ENCODE measurements at regions not wholly inside any gene's neighbourhood (a gene's known extent, or its start where the extent isn't known, plus 50 kb on each side); places are given as distances from the start of the nearest gene placed in this dataset.

DNA sequence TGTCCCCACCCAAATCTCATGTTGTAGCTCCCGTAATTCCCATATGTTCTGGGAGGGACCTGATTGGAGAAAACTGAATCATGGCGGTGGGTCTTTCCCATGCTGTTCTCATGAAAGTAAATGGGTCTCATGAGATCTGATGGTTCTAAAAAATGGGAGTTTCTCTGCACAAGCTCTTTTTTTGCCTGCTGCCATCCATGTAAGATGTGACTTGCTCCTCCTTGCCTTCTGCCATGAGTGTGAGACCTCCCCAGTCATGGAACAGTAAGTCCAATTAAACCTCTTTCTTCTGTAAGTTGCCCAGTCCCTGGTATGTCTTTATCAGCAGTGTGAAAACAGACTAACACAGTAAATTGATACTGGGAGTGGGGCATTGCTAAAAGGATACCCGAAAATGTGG, 1218.4 kb upstream of the CITED2 start:
- no peak for DNase-seq (ENCODE audit: low read depth in 4 of 4, low spot score in 3 of 4)

DNA sequence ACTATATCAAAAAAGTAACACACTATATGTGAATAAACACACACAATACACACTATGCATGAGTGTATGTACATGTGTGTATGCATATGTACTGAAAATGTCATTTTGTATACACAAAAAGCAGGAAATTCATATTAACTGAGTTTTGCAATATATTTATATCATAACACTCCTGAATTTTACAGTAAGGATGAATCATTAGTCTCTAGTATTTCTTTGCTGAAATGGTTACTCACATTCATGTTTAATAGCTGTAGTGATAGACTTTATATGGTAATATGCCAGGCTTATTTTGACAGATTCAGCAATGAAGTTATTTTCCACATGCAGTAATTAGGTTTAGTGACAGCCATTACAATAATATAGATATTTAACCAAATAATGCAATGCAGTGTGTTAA, 1216.2 kb upstream of the CITED2 start:
- no peak for DNase-seq (ENCODE audit: low read depth in 4 of 4, low spot score in 3 of 4)

DNA sequence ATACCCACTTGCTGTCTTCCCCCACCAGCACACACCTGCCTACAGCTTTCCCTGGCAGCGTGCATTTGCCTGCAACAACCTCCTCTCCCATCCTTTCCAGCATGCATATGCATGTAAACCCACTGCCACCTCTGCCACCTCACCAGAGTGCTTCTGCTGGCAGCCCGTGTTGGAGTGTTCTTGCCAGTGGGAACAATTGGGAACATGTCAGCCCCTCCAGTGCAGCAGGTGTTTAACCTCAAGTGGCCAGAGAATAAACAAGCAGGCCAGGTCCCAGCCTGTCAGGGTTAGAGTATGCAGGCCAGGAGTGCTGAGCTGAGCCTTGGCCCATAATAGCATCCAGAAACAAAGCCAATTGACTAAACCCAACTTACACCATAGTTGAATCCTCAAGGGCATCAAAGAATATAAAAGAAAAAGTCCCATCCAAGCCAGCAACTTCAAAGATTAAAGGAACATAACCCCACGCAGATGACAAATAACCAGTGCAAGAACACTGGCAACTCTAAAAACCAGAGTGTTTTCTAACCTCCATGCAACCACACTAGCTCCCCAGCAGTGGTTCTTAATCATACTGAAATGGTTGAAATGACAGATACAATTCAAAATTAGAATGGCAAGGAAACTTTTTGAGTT, 1212.1 kb upstream of the CITED2 start:
- DNase-seq (ENCODE audit: low read depth in 4 of 4, low spot score in 3 of 4): no peak

DNA sequence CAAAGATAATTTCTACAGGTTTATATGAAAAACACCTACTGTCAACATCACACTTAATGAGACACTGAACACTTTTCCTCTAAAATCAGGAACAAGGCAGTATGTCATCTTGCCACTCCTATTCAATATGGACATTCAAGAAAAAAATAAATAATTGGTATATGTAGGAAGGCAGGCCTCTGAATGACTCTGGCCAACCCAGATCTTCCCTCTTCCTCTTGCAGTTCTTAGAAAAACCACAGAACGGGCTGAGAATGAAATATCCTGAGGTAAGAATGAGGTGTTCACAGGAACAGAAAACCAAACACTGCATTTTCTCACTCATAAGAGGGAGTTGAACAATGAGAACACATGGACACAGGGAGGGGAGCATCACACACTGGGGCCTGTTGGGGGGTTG, 1207.2 kb upstream of the CITED2 start:
- no peak for DNase-seq (ENCODE audit: low read depth in 4 of 4, low spot score in 3 of 4)

DNA sequence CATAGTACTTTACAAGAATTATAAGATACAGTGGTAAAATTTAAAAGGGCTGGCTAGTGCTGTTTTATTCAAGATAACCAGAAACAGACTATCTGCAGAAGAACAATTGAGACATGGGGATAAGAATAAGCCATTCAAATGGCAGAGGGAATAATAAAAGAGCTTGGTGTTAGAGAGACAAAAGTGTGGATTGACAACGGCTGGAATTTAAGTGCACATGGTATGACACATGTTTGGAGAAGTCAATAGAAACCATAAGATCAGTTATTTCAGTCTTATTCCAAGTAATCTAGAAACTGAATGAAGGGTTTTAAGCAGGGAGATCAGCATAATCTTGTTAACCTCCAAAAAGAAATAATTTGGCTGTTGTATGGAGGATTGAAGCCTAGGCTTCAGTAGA, 1205.5 kb upstream of the CITED2 start:
- no peak for DNase-seq (ENCODE audit: low read depth in 4 of 4, low spot score in 3 of 4)

DNA sequence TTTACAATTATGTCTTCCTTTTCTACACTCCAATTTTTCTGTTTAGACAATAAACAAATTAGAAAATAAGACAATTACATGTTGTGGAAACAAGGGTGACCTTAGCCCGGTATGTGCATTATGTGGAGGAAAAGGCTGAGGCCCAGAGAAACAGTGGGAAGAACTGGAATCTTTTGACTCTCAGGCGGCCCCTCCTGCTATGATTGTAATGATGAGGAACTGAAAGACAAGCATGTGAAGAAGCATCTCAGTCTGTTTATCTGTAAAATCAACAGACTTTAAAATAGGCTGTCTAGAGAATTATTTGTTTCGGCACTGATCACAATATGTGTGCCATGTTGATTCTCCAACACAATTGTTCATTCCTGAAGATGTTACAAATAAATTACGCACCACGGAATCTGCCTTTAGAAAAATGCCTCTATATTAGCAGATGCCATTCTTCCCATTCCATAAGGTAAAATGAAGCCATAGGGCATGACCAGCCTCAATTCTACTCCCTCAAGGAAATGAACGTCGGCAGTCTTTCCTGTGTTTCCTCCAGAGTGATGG, 1201.6 kb upstream of the CITED2 start:
- DNase-seq (ENCODE audit: low read depth in 4 of 4, low spot score in 3 of 4): no peak

DNA sequence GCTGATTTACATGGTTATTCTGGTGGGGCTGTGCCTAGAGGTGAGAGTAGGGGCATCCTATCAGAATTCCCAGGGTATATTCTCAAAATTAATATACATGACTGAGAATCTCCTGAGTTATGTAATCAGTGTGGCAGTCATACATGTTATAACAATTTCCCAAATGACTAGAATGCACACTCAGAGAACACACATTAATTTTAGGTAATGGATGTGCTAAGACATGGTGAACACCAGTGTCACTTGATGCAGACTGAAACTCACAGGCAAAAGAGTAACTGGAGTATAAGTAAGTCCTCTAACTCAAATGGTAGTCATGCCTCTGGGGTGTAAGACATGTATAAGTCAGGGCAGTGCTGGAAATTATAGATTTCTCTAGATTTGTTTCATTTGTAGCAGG, 1198.4 kb upstream of the CITED2 start:
- DNase-seq (ENCODE audit: low read depth in 4 of 4, low spot score in 3 of 4): no peak

DNA sequence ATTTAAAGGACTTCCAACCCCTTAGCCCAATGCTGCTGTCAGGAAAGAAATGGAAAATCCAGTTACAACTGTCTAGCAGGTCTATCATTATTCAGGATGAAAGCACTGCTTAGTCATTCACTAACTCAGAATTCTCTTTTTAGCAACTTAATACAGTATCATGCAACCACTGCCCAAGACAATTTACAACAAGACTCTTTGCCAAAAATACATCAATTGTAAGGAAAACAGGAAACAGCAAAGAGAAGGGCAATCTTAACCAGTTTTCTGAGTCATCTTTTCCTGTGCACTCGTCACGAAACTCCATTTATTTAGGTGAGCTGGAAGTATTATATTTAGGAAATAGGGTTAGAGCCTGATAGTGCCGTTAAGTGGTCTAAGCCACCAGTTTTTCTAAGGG, 1197.7 kb upstream of the CITED2 start:
- no peak for DNase-seq (ENCODE audit: low read depth in 4 of 4, low spot score in 3 of 4)

DNA sequence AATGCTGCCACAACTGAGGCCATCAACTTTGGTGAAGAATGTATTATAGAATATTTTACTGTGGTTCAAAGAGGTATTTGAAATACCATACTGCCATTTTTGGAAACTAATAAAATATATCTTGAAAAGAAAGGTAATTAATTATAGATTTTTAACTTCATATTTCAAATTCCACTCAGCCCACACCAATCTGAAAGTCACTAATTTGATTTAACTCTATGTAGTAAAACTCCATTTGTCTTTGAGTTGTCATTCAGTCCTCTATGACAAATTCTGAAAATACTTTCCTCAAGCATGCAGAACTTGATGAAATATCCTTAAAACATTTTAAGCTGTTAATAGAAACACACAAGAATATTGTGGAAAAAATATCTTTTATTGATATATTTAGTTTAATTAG, 1196.7 kb upstream of the CITED2 start:
- DNase-seq (ENCODE audit: low read depth in 4 of 4, low spot score in 3 of 4): no peak

DNA sequence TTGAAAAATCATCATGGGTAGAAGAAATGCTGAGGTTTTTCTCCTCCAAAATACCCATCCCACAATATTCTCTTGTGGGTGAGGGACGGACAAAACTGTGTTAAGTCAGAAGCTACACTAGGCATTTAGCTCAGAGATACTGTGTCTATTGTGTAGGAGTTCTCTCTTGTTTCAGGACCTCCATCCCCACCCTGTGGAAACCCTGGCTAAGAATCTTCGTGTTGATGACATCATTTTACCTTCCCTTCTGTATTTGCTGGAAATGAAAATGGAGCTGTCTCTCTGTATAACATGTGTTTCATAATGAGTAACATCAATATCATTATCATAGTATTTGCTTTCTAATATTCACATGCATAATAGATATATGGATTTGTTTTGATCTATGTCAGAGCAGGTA, 1193.0 kb upstream of the CITED2 start:
- no peak for DNase-seq (ENCODE audit: low read depth in 4 of 4, low spot score in 3 of 4)

DNA sequence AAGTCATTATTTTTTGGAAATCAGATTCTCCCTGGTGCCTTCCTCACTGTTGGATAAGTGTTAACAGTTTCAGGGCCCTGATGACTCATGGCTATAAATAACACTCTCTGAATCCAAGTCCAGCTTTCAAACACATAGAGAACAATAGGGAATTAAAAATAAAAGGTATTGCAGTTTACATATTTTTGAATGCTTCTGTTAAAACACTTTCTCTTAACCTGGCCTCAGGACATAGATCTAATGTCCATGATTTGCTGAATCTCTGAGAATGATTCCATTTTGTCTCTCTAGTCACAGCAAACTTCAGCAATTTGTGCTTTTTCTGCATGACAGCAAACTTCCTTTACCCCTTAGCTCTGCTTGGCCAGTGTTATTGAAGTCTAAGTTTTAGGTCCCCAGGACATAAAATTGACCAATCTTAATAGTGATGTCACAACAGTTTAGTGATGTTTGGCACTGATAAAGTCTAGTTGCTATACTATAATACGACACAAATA, 1192.4 kb upstream of the CITED2 start:
- no peak for DNase-seq (ENCODE audit: low read depth in 4 of 4, low spot score in 3 of 4)

DNA sequence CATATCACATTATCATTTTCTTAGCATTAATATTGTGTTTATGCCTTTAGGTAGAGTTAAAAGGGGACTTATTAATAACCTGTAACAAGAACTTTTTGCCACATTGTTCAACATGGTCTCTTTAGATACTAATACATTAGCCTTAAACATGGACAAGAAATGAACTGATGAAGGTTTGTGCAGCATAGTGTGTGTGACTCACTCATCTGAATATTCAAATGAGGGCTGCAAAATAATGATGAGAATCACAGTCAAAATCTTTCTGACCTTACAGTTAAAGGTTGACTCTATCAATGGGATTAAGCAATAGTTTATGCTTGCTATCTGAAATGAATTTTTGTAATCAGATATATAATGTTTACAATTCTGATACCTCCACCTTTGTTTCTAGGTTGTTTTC, 1189.3 kb upstream of the CITED2 start:
- no peak for DNase-seq (ENCODE audit: low read depth in 4 of 4, low spot score in 3 of 4)

DNA sequence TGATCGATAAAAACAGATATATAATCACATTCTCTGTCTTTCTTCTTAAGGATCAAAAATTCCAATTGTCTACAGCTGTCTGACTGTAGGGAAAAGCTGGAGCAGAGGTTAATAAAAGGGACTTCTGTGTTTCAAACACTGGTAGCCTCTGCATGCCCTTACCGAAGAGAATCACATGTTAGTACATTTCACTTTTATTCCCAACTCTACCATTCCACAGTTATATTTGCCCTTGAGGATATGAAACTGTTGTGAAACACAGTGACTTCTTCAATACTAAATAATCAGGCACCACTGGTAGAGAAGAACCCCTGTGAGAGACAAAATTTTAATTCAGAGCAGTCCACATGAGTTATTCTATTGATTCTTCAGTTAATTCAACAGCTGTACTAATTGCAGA, 1187.3 kb upstream of the CITED2 start:
- no peak for DNase-seq (ENCODE audit: low read depth in 4 of 4, low spot score in 3 of 4)

DNA sequence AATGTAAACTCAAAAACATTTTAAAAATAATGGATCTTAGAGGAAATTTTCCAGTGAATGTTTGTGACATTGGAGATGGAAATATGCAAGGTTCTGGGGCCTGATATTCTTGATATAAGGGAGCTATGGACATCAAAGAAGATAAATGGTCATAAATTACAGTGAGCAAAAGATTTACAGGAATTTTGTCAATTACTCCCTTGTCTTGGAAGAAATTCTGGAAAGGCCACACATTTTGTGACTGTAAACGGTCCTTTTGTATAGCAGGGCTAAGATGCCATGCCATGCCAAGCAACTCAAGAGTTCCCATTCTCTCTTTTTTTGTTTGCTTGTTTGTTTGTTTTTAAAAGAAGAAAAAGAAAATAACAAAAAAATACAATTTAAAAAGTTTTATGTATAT, 1186.2 kb upstream of the CITED2 start:
- no peak for DNase-seq (ENCODE audit: low read depth in 4 of 4, low spot score in 3 of 4)

DNA sequence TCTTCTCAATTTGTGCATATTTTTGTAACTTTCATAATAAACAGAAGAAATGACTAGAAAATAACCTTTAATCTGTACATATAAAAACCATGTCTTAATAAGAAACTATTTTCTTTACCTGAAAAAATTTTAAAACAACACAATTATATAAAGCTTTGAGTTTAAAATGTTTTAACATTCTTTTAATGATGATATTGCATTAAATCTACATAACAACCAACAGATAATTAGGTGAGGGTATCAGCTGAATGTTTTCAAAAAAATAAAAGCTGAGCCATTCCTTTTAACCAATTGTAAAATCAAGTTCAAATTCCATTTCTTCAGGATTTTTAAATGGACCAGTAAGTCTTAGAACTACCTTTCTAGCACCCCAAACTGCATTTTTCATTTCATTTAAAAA, 1185.0 kb upstream of the CITED2 start:
- no peak for DNase-seq (ENCODE audit: low read depth in 4 of 4, low spot score in 3 of 4)

DNA sequence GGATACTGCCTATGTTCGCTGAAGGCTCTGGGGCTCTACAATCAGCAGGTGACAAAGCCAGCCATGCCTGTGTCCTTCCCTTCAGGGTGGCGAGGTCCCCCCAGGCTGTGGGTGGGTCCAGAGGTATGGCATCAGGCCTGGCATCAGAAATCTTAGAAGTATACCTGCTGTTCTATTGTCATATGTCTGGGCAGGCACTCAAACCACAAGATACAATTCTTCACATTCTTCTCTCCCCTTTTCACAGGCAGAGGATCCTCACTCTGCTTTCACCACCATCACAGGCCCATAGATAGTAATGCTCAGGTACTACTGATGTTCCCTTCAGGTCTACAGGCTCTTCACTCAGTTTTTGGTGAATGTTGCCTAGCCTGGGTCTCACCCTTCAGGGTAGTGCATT, 1180.0 kb upstream of the CITED2 start:
- DNase-seq (ENCODE audit: low read depth in 4 of 4, low spot score in 3 of 4): no peak

DNA sequence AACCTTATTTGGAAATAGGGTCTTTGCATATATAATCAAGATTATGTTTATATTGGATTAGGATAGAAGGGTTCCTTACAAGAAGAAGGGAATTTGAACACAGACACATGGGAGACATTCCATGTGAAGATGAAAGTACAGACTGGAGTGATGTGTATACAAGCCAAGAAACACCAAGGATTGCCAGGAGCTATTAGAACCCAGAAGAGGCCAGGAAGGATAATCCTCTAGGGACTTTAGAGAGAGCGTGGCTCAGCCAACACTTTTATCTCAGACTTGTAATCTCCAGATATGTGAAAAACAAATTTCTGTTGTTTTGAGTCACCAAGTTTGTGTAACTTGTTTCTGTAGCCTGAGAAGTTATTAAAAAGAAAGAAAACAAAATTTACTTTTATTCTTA, 1173.9 kb upstream of the CITED2 start:
- DNase-seq (ENCODE audit: low read depth in 4 of 4, low spot score in 3 of 4): no peak

DNA sequence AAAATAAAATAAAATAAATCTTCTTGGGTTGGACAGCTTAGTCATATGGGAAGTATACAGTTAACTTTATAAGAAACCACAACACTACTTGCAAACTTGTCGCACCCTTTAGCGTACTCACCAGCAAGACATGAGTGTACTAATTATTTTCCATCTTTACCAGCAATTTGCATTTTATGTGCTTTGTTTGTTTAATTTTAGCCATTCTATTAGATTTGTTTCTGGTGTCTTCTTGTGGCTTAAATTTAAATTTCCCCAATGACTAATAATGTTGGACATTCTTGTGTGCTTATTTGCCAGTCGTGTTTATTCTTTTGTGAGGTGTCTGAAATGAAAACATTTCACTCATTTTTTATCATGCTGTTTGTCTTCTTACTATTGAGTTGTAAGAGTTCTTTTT, 1172.2 kb upstream of the CITED2 start:
- DNase-seq (ENCODE audit: low read depth in 4 of 4, low spot score in 3 of 4): no peak

DNA sequence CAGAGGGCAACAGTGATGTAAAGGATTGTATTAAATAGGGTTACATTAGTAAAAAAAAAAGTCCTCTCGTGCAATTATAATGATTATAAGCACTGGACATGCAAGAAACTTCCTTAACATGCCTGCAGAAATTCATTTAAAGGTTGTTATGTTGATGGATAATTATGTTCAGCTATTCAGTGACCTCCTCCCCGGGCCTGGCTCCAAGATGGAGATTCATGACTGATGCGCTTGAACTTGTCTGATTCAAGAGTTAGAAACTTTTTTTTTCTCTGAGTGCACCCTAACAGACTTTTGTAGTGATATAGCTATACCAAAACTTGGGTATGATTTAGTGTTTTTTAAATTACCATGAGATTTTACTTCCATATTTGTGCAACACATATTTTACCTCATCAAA, 1170.0 kb upstream of the CITED2 start:
- DNase-seq (ENCODE audit: low read depth in 4 of 4, low spot score in 3 of 4): no peak

DNA sequence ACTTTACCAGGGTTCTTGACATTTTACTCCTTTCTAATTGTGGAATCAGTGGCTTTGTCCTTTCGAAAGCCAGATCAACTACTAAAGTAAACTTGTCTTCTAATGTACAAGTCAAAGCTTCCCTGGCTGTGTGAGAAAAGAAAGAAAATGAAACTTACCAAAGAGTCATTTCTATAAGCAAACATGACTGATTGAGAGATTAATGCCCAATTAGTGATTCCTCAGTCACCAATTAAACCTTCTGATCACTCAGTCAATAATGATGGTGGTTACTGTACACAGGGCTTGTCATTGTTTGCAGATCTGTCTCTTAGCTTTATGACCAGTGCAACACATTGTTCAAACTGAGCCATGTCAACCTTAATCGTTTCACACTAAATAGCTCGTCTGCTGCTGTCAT, 1168.4 kb upstream of the CITED2 start:
- DNase-seq (ENCODE audit: low read depth in 4 of 4, low spot score in 3 of 4): no peak

DNA sequence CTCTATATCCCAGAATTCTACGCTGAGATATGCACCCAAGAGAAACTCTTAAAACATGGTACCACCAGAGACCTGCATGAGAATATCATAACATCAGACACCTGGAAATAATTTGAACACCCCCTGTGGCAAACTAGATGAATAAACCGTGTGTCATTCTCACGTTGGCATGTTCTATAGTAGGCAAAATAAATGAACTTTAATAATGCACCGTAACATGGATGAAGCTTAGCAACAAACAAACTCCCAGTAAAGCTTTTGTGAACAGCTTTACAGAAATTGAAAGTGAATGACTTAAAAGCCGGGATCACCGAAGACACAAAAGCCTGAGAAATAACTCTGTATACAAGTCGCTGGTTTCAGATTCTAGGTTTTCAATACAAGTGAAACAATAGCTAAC, 1166.8 kb upstream of the CITED2 start:
- no peak for DNase-seq (ENCODE audit: low read depth in 4 of 4, low spot score in 3 of 4)

DNA sequence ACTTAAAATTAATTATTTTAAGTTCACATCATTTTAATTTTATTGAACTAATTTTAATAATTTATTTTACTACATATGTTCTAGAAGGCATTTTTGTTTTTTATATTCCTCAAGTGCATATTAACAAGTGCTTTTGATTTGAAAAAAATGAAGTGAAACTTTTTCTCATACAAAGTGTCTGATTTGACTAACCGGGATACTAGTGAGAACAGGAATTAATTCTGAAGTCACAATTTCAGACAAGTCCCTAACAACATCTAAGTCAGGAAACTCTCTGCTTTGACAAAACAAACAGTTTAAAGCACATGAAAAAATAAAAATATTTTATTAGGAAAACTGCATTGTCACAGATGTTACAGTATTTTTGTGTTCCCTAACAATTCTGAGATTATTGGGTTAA, 1166.3 kb upstream of the CITED2 start:
- no peak for DNase-seq (ENCODE audit: low read depth in 4 of 4, low spot score in 3 of 4)

DNA sequence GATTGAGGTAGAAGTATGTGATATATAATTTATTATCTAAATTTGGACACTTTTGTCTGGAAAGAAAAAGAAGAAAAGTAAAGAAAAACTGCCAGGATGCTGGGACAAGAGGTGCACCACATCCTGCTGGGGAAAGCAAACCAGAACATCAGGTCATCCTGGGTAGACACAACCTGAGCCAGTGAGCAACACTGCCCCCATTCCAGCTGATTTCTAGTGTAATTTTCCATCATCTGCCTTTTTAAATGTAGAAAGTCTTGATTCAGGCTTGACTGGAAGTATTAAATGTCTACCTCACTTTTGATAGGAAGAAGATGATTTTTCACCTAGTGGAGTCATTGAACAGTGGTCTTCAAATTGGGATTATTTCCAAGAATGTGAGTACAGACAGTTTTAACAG, 1164.5 kb upstream of the CITED2 start:
- DNase-seq (ENCODE audit: low read depth in 4 of 4, low spot score in 3 of 4): no peak
